IMR-90 (cell line): ENCODE measurements at regions not wholly inside any gene's neighbourhood (a gene's known extent, or its start where the extent isn't known, plus 50 kb on each side); places are given as distances from the start of the nearest gene placed in this dataset.

Experiments used
- ATAC-seq: fragments of 200-7000 bp; cut with Tn5 transposase; 2 replicates; pipeline ENCODE4 v1.9.1; 2020; ENCODE audit warnings: low read depth, mild to moderate bottlenecking, moderate library complexity
- BruUV-seq: library from RNA; stranded (reverse); fragments of 400-500 nt; replicated peaks from 2 replicates; lab custom pipeline; 2021; lab: Mats Ljungman, UMichigan
- CTCF ChIA-PET: fragments of 300-600 bp; formaldehyde crosslinking; extraction: SDS; loops from one replicate; lab custom pipeline; 2021; ENCODE audit warnings: antibody characterized with exemption; lab: Yijun Ruan, JAX
- POLR2A ChIA-PET: fragments of 300-600 bp; sonication (Branson Sonifier 250); formaldehyde crosslinking; loops from one replicate; lab custom pipeline; 2022; ENCODE audit warnings: antibody characterized with exemption; ENCODE audit not compliant: unreplicated experiment; lab: Charles Lee
- DNase-seq: peaks from one replicate; pipeline ENCODE4 v3.0.0; 2013
- H2AFZ ChIP-seq: replicated peaks from 2 replicates; pipeline ENCODE3; 2013; ENCODE audit warnings: low read length, mild to moderate bottlenecking; ENCODE audit not compliant: poor library complexity
- H2AK5ac ChIP-seq: 2 replicates; pipeline ENCODE4 v1.6.1; 2013; ENCODE audit warnings: low read depth, low read length, inconsistent platforms
- H2AK9ac ChIP-seq: replicated peaks from 2 replicates; pipeline ENCODE3; 2013; ENCODE audit warnings: mild to moderate bottlenecking, low read depth, low read length, moderate library complexity; ENCODE audit not compliant: poor library complexity
- H2BK120ac ChIP-seq: 2 replicates; pipeline ENCODE4 v1.6.1; 2013; ENCODE audit warnings: low read depth, low read length, inconsistent platforms
- H2BK15ac ChIP-seq: 3 replicates; pipeline ENCODE4 v1.6.1; 2013; ENCODE audit warnings: low read depth, low read length, inconsistent platforms
- H2BK20ac ChIP-seq: 2 replicates; pipeline ENCODE4 v1.6.1; 2013; ENCODE audit warnings: low read depth, mild to moderate bottlenecking, inconsistent platforms, low read length, moderate library complexity
- H2BK5ac ChIP-seq: 2 replicates; pipeline ENCODE4 v1.6.1; 2013; ENCODE audit warnings: mild to moderate bottlenecking, low read depth, low read length, inconsistent platforms; ENCODE audit not compliant: poor library complexity, severe bottlenecking
- H3K14ac ChIP-seq: replicated peaks from 2 replicates; pipeline ENCODE4 v1.6.1; 2013; ENCODE audit warnings: low read depth, low read length, inconsistent platforms
- H3K18ac ChIP-seq: 2 replicates; pipeline ENCODE4 v1.6.1; 2013; ENCODE audit warnings: low read depth, low read length, control low read depth
- H3K23ac ChIP-seq: 2 replicates; pipeline ENCODE4 v1.6.1; 2013; ENCODE audit warnings: low read depth, low read length, inconsistent platforms
- H3K27ac ChIP-seq: 2 replicates; pipeline ENCODE4 v1.5.1; 2013; ENCODE audit warnings: mild to moderate bottlenecking, control low read depth, low read length; ENCODE audit not compliant: insufficient read depth
- H3K27me3 ChIP-seq: 2 replicates; pipeline ENCODE4 v1.6.1; 2013; ENCODE audit warnings: low read length; ENCODE audit not compliant: control insufficient read depth, insufficient read depth
- H3K36me3 ChIP-seq: 2 replicates; pipeline ENCODE4 v1.6.1; 2013; ENCODE audit warnings: low read length, mixed read lengths; ENCODE audit not compliant: control insufficient read depth, insufficient read depth
- H3K4ac ChIP-seq: 2 replicates; pipeline ENCODE4 v1.6.1; 2013; ENCODE audit warnings: low read depth, low read length, inconsistent platforms
- H3K4me1 ChIP-seq: 2 replicates; pipeline ENCODE4 v1.6.1; 2013; ENCODE audit warnings: low read length, mixed read lengths; ENCODE audit not compliant: control insufficient read depth, insufficient read depth
- H3K4me2 ChIP-seq: 2 replicates; pipeline ENCODE4 v1.6.1; 2013; ENCODE audit warnings: low read depth, mild to moderate bottlenecking, control low read depth, low read length, moderate library complexity
- H3K4me3 ChIP-seq: 2 replicates; pipeline ENCODE4 v1.5.1; 2013; ENCODE audit warnings: low read depth, mild to moderate bottlenecking, control low read depth, low read length, moderate library complexity; ENCODE audit not compliant: insufficient read depth
- H3K56ac ChIP-seq: 2 replicates; pipeline ENCODE4 v1.6.1; 2013; ENCODE audit warnings: low read length, inconsistent platforms; ENCODE audit not compliant: insufficient read depth; ENCODE audit errors: extremely low read depth
- H3K79me1 ChIP-seq, 2 experiments: 2 replicates each; pipeline ENCODE4 v1.6.1; 2013; ENCODE audit warnings: low read length in 2 of 2, inconsistent platforms in 1 of 2, low read depth in 1 of 2
- H3K9ac ChIP-seq: 2 replicates; pipeline ENCODE4 v1.6.1; 2013; ENCODE audit warnings: low read depth, low read length, control low read depth
- H3K9me1 ChIP-seq: 2 replicates; pipeline ENCODE4 v1.6.1; 2013; ENCODE audit warnings: low read length, inconsistent platforms; ENCODE audit not compliant: insufficient read depth
- H3K9me3 ChIP-seq: 2 replicates; pipeline ENCODE4 v1.6.1; 2013; ENCODE audit warnings: low read length; ENCODE audit not compliant: control insufficient read depth, insufficient read depth
- H4K20me1 ChIP-seq: 2 replicates; pipeline ENCODE4 v1.6.1; 2013; ENCODE audit warnings: low read length, inconsistent platforms; ENCODE audit not compliant: insufficient read depth
- H4K5ac ChIP-seq: 2 replicates; pipeline ENCODE4 v1.6.1; 2013; ENCODE audit warnings: mild to moderate bottlenecking, low read depth, low read length, control low read depth
- H4K8ac ChIP-seq, 2 experiments: 2 replicates each; pipeline ENCODE4 v1.6.1; 2013; ENCODE audit warnings: low read depth in 2 of 2, low read length in 2 of 2, control low read depth in 1 of 2, inconsistent platforms in 1 of 2
- H4K91ac ChIP-seq: 2 replicates; pipeline ENCODE4 v1.6.1; 2013; ENCODE audit warnings: low read depth, low read length, inconsistent platforms; ENCODE audit not compliant: insufficient read depth
- CEBPB ChIP-seq: IDR thresholded peaks from 2 replicates; pipeline ENCODE4 v1.6.1; 2012; ENCODE audit warnings: low read depth, low read length, improper control_type of control experiment
- CHD1 ChIP-seq: IDR thresholded peaks from 2 replicates; pipeline ENCODE4 v1.6.1; 2012; ENCODE audit warnings: low read depth, low read length, improper control_type of control experiment
- MAZ ChIP-seq: IDR thresholded peaks from 2 replicates; pipeline ENCODE4 v1.6.1; 2012; ENCODE audit warnings: low read depth, mild to moderate bottlenecking, low read length, improper control_type of control experiment, moderate library complexity, borderline replicate concordance
- POLR2A ChIP-seq: IDR thresholded peaks from 2 replicates; pipeline ENCODE4 v1.6.1; 2012; ENCODE audit warnings: mild to moderate bottlenecking, low read depth, low read length
- RCOR1 ChIP-seq: IDR thresholded peaks from 2 replicates; pipeline ENCODE4 v1.6.1; 2012; ENCODE audit warnings: mild to moderate bottlenecking, low read length, improper control_type of control experiment; ENCODE audit not compliant: insufficient replicate concordance
- RFX5 ChIP-seq: IDR thresholded peaks from 2 replicates; pipeline ENCODE4 v1.8.0; 2012; ENCODE audit warnings: low read depth, mild to moderate bottlenecking, low read length, moderate library complexity
- WGBS, 2 experiments: methylation state at CpG; one replicate each; pipeline versions ENCODE4 v1.1.5 to v1.1.7; 2013; ENCODE audit warnings: missing lambda C conversion rate in 2 of 2; ENCODE audit not compliant: insufficient read length in 1 of 2; ENCODE audit errors: extremely low coverage in 2 of 2; 5-methylcytosine and 5-hydroxymethylcytosine counted together
- dilution Hi-C: fragments of 300-500 bp; cut with HindIII; formaldehyde crosslinking; loops from one replicate; pipeline ENCODE4 v1.14.3; 2018; ENCODE audit warnings: low sequenced_read_pairs; ENCODE audit not compliant: unreplicated experiment
- in situ Hi-C: fragments of 300-500 bp; cut with MboI; formaldehyde crosslinking; loops from 3 replicates; pipeline ENCODE4 v1.14.3; 2019; ENCODE audit warnings: low sequenced_read_pairs, inconsistent platforms, mixed read lengths
- intact Hi-C: fragments of 100-400 bp; cut with micrococcal nuclease; formaldehyde crosslinking; loops from 2 replicates; pipeline ENCODE4 v1.10.0; 2022

DNA sequence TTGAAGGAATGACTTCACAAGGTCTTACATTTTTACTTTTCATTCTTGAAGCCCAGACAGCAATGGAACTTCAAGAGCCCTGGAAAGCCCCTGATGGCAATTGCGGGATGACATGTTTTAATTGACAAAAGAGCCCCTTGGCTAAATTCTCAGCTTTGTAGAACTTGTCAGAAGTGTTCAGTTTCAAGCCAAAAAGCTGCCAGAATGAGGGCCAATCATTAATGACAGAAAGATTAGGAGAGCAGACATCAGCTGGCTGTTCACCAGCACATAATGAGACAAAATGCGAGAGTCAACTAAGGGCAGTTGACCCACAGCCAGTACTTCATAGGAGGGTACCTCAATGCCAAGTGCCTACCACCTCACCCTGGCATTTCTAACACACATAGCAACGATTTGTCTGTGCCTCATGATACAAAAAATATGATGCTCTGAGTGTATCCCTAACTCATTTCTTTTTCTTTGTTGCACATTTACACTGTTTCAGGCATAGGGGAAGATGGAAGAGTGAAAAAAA is 243.1 kb downstream of the MYLK4 start:
- peaks cover 25% of the 10 kb centered on the region for H3K27me3 ChIP-seq
- H3K9me3 ChIP-seq, result peaks cover 2% of the 10 kb centered on the region; the same call in 1 of the 2 replicates
- H2BK120ac ChIP-seq, result no peak overlapping the region
- DNase-seq, result no peak
- no peak overlapping the region; the same call in 2 of the 3 replicates for H2BK15ac ChIP-seq
- BruUV-seq, result no TSS peak
- no peak overlapping the region for H3K27ac ChIP-seq
- no peak overlapping the region for H3K18ac ChIP-seq
- H3K4me2 ChIP-seq, result no peak overlapping the region
- no peaks in the 10 kb centered on the region for H3K79me1 ChIP-seq
- ChIA-PET POLR2A (no interaction called here), CTCF (no interaction called here)
- H3K9ac ChIP-seq, result no peak overlapping the region
- H3K4ac ChIP-seq, result no peak overlapping the region
- H2AK9ac ChIP-seq, result no peak overlapping the region
- in situ Hi-C loops, result no loop called here
- dilution Hi-C loops, result no loop called here
- H2AFZ ChIP-seq, result no peak overlapping the region
- no peak overlapping the region for H4K91ac ChIP-seq
- H3K14ac ChIP-seq, result no peak overlapping the region
- H3K23ac ChIP-seq, result no peak overlapping the region
- H2AK5ac ChIP-seq, result no peak overlapping the region
- intact Hi-C loops, result loop anchor here (5.0 kb wide), 1 partner anchor 125 kb away; no protein-coding TSS in a partner anchor
- H3K4me3 ChIP-seq, result no peak overlapping the region
- no peak for TF ChIP-seq CHD1
- TF ChIP-seq RFX5, result no peak
- no peak for TF ChIP-seq POLR2A
- no peak for TF ChIP-seq RCOR1
- TF ChIP-seq MAZ, result no peak
- no peak for TF ChIP-seq CEBPB
- no peak overlapping the region for H2BK20ac ChIP-seq
- no peak overlapping the region for H4K8ac ChIP-seq
- H3K9me1 ChIP-seq, result no peaks in the 10 kb centered on the region
- H3K56ac ChIP-seq, result no peak overlapping the region
- WGBS, 2 experiments, result 40% methylated on average over 1 of the region's 3 CpGs; no CpG with 5 or more reads in 1 of the 2 experiments
- no peaks in the 10 kb centered on the region for H4K20me1 ChIP-seq
- H4K5ac ChIP-seq, result no peak overlapping the region
- ATAC-seq, result no peak
- no peaks in the 10 kb centered on the region for H3K36me3 ChIP-seq
- no peak overlapping the region for H2BK5ac ChIP-seq
- peaks cover 7% of the 10 kb centered on the region; the same call in 1 of the 2 replicates for H3K4me1 ChIP-seq
